ENCODE measurements at regions not wholly inside any gene's neighbourhood (a gene's known extent, or its start where the extent isn't known, plus 50 kb on each side); places are given as distances from the start of the nearest gene placed in this dataset.
"Not testable (repeated sequence)": the region's sequence is repeated elsewhere in the genome, so short reads cannot be mapped to it uniquely, and the experiment has no call there.

- Mint-ChIP-seq H3K27ac (ENCODE audit: low read depth) (no peak overlapping the region), H3K36me3 (ENCODE audit: insufficient read depth) (no peaks in the 10 kb centered on the region), H3K9me3 (peaks cover 25% of the 10 kb centered on the region), H3K4me3 (no peak overlapping the region), H3K27me3 (no peaks in the 10 kb centered on the region), H3K4me1 (no peaks in the 10 kb centered on the region)
- ATAC-seq (replicated peaks; ENCODE audit: extremely low read depth, poor library complexity, severe bottlenecking) = no peak
- DNase-seq (ENCODE audit: low spot score in 2 of 2) = no peak
Measured at GRCh38 chr18:39223283-39223682, 1657.7 kb upstream of the CELF4 start.

GRCh38 chr18:39215920-39216319, 1650.3 kb upstream of the CELF4 start:
- Mint-ChIP-seq H3K27ac (ENCODE audit: low read depth) (no peak overlapping the region), H3K36me3 (ENCODE audit: insufficient read depth) (no peaks in the 10 kb centered on the region), H3K27me3 (no peaks in the 10 kb centered on the region), H3K4me3 (no peak overlapping the region), H3K9me3 (peaks cover 46% of the 10 kb centered on the region), H3K4me1 (no peaks in the 10 kb centered on the region)
- DNase-seq (ENCODE audit: low spot score in 2 of 2) (no peak), ATAC-seq (replicated peaks; ENCODE audit: extremely low read depth, poor library complexity, severe bottlenecking) (no peak)

DNA sequence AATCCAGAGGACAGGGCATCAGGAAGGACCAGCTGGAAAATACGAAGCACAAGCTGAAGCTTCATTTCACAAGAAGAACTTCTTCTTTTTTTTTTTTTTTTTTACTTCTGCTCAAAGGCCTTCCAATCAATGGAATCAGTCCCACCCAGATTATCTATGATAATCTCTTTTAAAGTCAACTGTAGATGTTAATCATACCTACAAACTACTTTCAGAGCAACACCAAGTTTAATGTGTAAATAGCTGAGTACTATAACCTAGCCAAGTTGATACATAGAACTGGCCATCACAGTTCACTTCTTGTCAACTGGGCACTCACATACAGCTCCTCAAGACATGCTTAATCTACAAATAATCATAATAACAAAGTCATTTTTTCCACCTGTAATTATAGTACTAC, 1645.9 kb upstream of the CELF4 start:
- ATAC-seq (replicated peaks; ENCODE audit: extremely low read depth, poor library complexity, severe bottlenecking) = no peak

DNA sequence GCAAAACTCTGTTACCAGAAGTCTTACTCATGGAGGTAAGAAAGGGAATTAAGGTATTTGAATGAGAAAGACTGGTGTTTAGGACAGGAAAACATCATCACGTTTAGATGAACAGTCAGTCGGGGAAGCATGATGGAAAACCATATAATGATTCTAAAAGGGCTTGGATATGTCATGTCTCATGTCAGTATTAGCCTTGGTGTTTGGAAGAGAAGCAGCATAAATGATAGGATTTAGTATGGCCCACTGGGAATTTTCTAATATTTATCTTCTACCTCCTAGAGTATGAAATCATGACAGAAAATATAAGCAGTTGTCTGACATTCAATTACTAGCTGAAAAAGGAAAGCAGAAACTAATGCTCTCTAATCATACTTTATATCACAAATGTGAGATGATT, 1643.6 kb upstream of the CELF4 start:
- DNase-seq (ENCODE audit: low spot score in 2 of 2) (no peak), ATAC-seq (replicated peaks; ENCODE audit: extremely low read depth, poor library complexity, severe bottlenecking) (no peak)
- Mint-ChIP-seq H3K9me3 (peaks cover 32% of the 10 kb centered on the region), H3K4me3 (no peak overlapping the region), H3K36me3 (ENCODE audit: insufficient read depth) (no peaks in the 10 kb centered on the region), H3K27ac (ENCODE audit: low read depth) (no peak overlapping the region), H3K27me3 (no peaks in the 10 kb centered on the region), H3K4me1 (no peaks in the 10 kb centered on the region)

More for the DNA sequence above, 1645.9 kb upstream of the CELF4 start:
- Mint-ChIP-seq H3K4me3 (no peak overlapping the region), H3K36me3 (ENCODE audit: insufficient read depth) (no peaks in the 10 kb centered on the region), H3K27ac (ENCODE audit: low read depth) (no peak overlapping the region), H3K9me3 (peaks cover 45% of the 10 kb centered on the region), H3K27me3 (no peaks in the 10 kb centered on the region), H3K4me1 (no peaks in the 10 kb centered on the region)
- DNase-seq (ENCODE audit: low spot score in 2 of 2) = no peak

DNA sequence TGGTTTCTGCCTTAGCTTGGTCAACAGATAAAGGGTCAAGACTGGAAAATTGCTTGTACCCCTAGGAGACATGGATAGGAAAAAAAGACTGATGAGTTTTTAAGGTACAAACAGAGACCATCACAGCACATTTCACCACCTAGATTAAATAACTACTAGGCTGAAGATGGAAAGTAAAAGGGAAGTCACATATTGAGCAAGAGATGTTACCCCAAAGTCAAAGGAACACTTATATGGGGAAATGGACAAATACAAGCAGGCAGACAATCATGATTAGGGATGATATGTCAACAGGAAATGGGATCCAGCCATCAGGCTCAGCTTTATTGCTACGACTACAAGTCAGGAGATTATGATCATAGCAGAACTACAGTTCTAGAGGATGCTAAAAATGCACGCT, 1643.1 kb upstream of the CELF4 start:
- ATAC-seq (replicated peaks; ENCODE audit: extremely low read depth, poor library complexity, severe bottlenecking) (no peak), DNase-seq (ENCODE audit: low spot score in 2 of 2) (no peak)
- H3K36me3 Mint-ChIP-seq (ENCODE audit: insufficient read depth) = no peaks in the 10 kb centered on the region
- H3K4me3 Mint-ChIP-seq = no peak overlapping the region
- H3K9me3 Mint-ChIP-seq = peaks cover 32% of the 10 kb centered on the region
- H3K4me1 Mint-ChIP-seq = no peaks in the 10 kb centered on the region
- H3K27ac Mint-ChIP-seq (ENCODE audit: low read depth) = no peak overlapping the region
- H3K27me3 Mint-ChIP-seq = no peaks in the 10 kb centered on the region

DNA sequence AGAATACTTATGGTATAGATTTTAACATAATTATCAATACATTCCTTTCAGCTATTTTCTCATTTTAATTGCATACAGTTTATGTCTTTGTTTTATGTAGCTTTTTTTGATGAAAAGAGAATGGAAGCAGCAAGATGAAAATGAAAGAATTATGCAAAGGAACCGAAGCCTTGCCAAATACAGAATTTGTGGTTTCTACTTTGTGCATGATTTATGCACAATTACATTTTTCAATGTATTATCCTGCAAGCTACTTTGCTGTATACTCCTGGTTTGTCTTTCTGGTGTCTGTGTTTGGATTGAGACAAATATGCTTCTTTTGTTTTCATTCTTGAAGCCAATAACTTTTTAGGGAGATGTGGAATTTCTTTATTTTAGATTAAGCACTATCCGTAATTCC, 1642.6 kb upstream of the CELF4 start:
- H3K4me1 Mint-ChIP-seq = no peaks in the 10 kb centered on the region
- ATAC-seq (replicated peaks; ENCODE audit: extremely low read depth, poor library complexity, severe bottlenecking) (no peak), DNase-seq (ENCODE audit: low spot score in 2 of 2) (no peak)
- peaks cover 37% of the 10 kb centered on the region for H3K9me3 Mint-ChIP-seq
- no peaks in the 10 kb centered on the region for H3K36me3 Mint-ChIP-seq (ENCODE audit: insufficient read depth)
- no peak overlapping the region for H3K4me3 Mint-ChIP-seq
- no peak overlapping the region for H3K27ac Mint-ChIP-seq (ENCODE audit: low read depth)
- no peaks in the 10 kb centered on the region for H3K27me3 Mint-ChIP-seq

GRCh38 chr18:39206398-39207103, 1641.0 kb upstream of the CELF4 start:
- H3K9me3 Mint-ChIP-seq = peaks cover 34% of the 10 kb centered on the region
- not testable (repeated sequence) for H3K27me3 Mint-ChIP-seq; H3K4me3 Mint-ChIP-seq; DNase-seq (ENCODE audit: low spot score in 2 of 2); H3K36me3 Mint-ChIP-seq (ENCODE audit: insufficient read depth); H3K4me1 Mint-ChIP-seq; H3K27ac Mint-ChIP-seq (ENCODE audit: low read depth); ATAC-seq (replicated peaks; ENCODE audit: extremely low read depth, poor library complexity, severe bottlenecking)

DNA sequence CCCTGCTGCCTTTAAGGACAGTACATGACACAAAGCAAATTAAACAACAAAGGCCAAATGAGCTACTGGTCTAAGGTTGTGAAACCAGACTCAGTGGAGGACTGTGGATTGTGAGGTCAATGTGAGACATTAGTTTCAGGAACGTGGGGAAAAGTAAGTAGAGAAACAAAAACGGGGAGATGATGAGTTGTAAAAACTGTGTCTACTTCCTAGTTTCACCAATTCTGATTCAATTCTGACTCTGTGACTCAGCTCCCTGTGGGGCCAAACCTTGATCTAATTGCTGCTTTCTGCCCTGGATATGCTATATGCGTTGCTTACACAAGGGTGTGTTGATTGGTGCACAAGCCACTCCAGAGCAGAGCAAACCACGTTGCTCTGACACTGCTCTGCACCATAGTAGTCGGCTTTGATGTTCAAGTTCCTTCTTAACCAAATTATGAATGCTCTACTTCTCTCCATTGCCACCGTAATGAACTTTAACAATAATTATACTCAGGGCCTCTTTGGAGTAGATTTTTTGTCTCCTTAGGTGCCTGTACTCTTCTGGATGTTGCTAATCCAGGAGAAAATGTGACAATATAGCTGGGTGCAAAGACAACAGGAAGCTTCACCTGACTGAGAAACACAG, 1640.1 kb upstream of the CELF4 start:
- Mint-ChIP-seq H3K4me1 (no peaks in the 10 kb centered on the region), H3K4me3 (no peak overlapping the region), H3K27ac (ENCODE audit: low read depth) (no peak overlapping the region), H3K27me3 (no peaks in the 10 kb centered on the region), H3K9me3 (peaks cover 31% of the 10 kb centered on the region), H3K36me3 (ENCODE audit: insufficient read depth) (no peaks in the 10 kb centered on the region)
- DNase-seq (ENCODE audit: low spot score in 2 of 2) = no peak
- ATAC-seq (replicated peaks; ENCODE audit: extremely low read depth, poor library complexity, severe bottlenecking) = no peak

GRCh38 chr18:39200153-39200552, 1634.6 kb upstream of the CELF4 start:
- no peak overlapping the region for H3K4me3 Mint-ChIP-seq
- DNase-seq (ENCODE audit: low spot score in 2 of 2) (no peak), ATAC-seq (replicated peaks; ENCODE audit: extremely low read depth, poor library complexity, severe bottlenecking) (no peak)
- no peaks in the 10 kb centered on the region for H3K36me3 Mint-ChIP-seq (ENCODE audit: insufficient read depth)
- no peaks in the 10 kb centered on the region for H3K4me1 Mint-ChIP-seq
- H3K27me3 Mint-ChIP-seq = no peaks in the 10 kb centered on the region
- no peak overlapping the region for H3K27ac Mint-ChIP-seq (ENCODE audit: low read depth)
- peaks cover 35% of the 10 kb centered on the region for H3K9me3 Mint-ChIP-seq

DNA sequence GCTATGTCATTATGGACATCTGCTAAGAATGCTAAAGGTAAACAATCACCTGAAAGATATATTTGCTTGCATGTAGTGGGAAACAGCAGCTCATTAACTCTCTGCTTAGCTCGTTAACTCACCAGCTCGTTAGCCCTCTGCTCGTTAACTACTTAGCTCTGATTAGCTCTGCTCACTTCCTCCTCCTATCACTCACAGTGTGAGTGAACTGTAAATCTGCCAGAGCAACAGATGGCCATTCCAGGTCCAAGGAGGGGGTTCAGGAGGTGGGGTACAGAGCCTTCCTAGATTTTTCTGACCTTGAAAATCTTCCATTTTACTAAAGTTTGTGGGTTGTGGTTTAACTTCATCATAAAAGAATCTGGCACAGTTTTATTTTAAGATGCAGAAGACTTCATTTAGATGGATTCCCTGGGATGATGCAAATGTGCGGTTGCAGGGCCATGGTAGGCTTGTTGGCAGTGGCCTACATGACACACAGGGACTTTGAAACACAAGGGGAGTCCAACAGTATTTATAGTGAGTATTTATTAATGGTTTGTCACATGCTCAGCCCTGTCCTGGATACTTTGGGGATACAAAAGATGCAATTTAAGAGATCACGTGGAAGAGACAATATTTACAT, 1633.7 kb upstream of the CELF4 start:
- no peak overlapping the region for H3K27ac Mint-ChIP-seq (ENCODE audit: low read depth)
- no peak for DNase-seq (ENCODE audit: low spot score in 2 of 2)

DNA sequence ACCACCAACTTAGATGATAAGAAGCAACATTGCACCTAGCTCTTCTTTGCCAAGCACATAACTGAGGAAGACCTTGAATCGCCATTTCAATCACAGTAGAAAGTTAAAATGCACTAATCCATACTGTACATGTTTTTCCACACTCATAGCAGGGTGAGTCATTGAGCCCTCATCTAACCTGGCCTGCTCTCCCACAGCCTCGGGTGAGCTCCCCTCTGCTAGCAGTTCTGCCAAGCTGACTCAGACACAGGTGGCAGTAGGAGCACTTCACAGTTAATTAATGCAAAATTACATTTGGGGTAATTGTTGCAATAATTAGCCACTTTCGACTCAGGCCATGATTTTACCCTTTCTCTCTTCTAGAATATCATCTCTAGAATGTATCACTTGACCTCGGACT, 1632.8 kb upstream of the CELF4 start:
- H3K4me1 Mint-ChIP-seq = no peaks in the 10 kb centered on the region
- H3K27me3 Mint-ChIP-seq = no peaks in the 10 kb centered on the region
- H3K36me3 Mint-ChIP-seq (ENCODE audit: insufficient read depth) = no peaks in the 10 kb centered on the region
- peaks cover 38% of the 10 kb centered on the region for H3K9me3 Mint-ChIP-seq
- H3K27ac Mint-ChIP-seq (ENCODE audit: low read depth) = no peak overlapping the region
- no peak overlapping the region for H3K4me3 Mint-ChIP-seq
- ATAC-seq (replicated peaks; ENCODE audit: extremely low read depth, poor library complexity, severe bottlenecking) (no peak), DNase-seq (ENCODE audit: low spot score in 2 of 2) (no peak)

More for the DNA sequence above, 1633.7 kb upstream of the CELF4 start:
- H3K9me3 Mint-ChIP-seq = peaks cover 35% of the 10 kb centered on the region
- no peak for ATAC-seq (replicated peaks; ENCODE audit: extremely low read depth, poor library complexity, severe bottlenecking)
- no peaks in the 10 kb centered on the region for H3K27me3 Mint-ChIP-seq
- H3K36me3 Mint-ChIP-seq (ENCODE audit: insufficient read depth) = no peaks in the 10 kb centered on the region
- no peak overlapping the region for H3K4me3 Mint-ChIP-seq
- no peaks in the 10 kb centered on the region for H3K4me1 Mint-ChIP-seq

DNA sequence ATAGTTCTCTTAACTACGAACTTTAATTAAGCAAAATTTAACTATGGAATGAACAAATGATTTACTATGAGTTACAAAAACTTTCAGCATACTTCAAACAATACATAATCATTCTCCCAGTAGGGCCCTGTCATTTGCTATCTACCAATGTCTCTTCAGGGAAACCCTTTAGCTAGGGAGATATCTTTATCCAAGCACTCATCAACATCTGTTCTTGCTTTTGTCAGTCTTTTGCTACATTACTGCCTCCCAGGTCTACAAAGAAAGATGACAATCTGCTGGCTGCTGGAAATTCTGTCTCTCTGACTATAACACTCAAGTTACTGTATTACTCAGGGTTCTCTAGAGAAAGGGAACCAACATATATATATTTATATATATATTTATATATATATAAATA, 1626.3 kb upstream of the CELF4 start:
- Mint-ChIP-seq H3K4me1 (no peaks in the 10 kb centered on the region), H3K9me3 (peaks cover 20% of the 10 kb centered on the region), H3K4me3 (no peak overlapping the region), H3K27ac (ENCODE audit: low read depth) (no peak overlapping the region), H3K36me3 (ENCODE audit: insufficient read depth) (no peaks in the 10 kb centered on the region), H3K27me3 (no peaks in the 10 kb centered on the region)
- ATAC-seq (replicated peaks; ENCODE audit: extremely low read depth, poor library complexity, severe bottlenecking) = no peak
- DNase-seq (ENCODE audit: low spot score in 2 of 2) = no peak

- H3K36me3 Mint-ChIP-seq (ENCODE audit: insufficient read depth) = no peaks in the 10 kb centered on the region
- no peaks in the 10 kb centered on the region for H3K4me1 Mint-ChIP-seq
- H3K4me3 Mint-ChIP-seq = no peak overlapping the region
- H3K27me3 Mint-ChIP-seq = no peaks in the 10 kb centered on the region
- ATAC-seq (replicated peaks; ENCODE audit: extremely low read depth, poor library complexity, severe bottlenecking) = no peak
- H3K9me3 Mint-ChIP-seq = peaks cover 16% of the 10 kb centered on the region
- no peak overlapping the region for H3K27ac Mint-ChIP-seq (ENCODE audit: low read depth)
- no peak for DNase-seq (ENCODE audit: low spot score in 2 of 2)
Measured at GRCh38 chr18:39191058-39191457, 1625.5 kb upstream of the CELF4 start.

All from central memory CD8-positive, alpha-beta T cell (primary cell).